Esophagus squamous epithelium (tissue), 5 donors: ENCODE measurements at regions not wholly inside any gene's neighbourhood (a gene's known extent, or its start where the extent isn't known, plus 50 kb on each side); places are given as distances from the start of the nearest gene placed in this dataset.

ENCODE experiments used
- DNase-seq: peaks from one replicate; lab custom pipeline; 2025; lab: John Stamatoyannopoulos, UW
- H3K27ac ChIP-seq, 4 donors: fragments of 200-600 bp; sonication (generic); one replicate each; pipeline ENCODE4 v1.5.1; 2016 to 2019; ENCODE audit warnings: mild to moderate bottlenecking in 1 of 4
- H3K27me3 ChIP-seq, 4 donors: fragments of 200-600 bp; sonication (generic); 1 replicate in 3 of 4; 2 replicates in 1 of 4; pipeline versions ENCODE4 v1.5.1 to v1.6.0; 2017 to 2021; ENCODE audit warnings: antibody characterized with exemption in 1 of 4
- H3K36me3 ChIP-seq, 3 donors: fragments of 200-600 bp; sonication (generic); one replicate each; pipeline ENCODE4 v1.5.1; 2016 to 2019
- H3K4me1 ChIP-seq, 3 donors: fragments of 200-600 bp; sonication (generic); one replicate each; pipeline ENCODE4 v1.5.1; 2017 to 2019
- H3K4me3 ChIP-seq, 4 donors: fragments of 200-600 bp; sonication (generic); 1 replicate in 3 of 4; 2 replicates in 1 of 4; pipeline ENCODE4 v1.5.1; 2016 to 2019; ENCODE audit warnings: mild to moderate bottlenecking in 2 of 4, moderate library complexity in 1 of 4
- H3K9me3 ChIP-seq, 3 donors: fragments of 200-600 bp; sonication (generic); one replicate each; pipeline ENCODE4 v1.5.1; 2016 to 2019
- CTCF ChIP-seq, 6 experiments: fragments of 450-650 bp in 4 of 6; fragments of 200-600 bp in 2 of 6; sonication (generic) in 2 of 6; IDR thresholded peaks; one replicate each; pipeline ENCODE4 v1.5.1; 2016 to 2019; ENCODE audit warnings: antibody characterized with exemption in 6 of 6, mild to moderate bottlenecking in 4 of 6, moderate library complexity in 4 of 6
- POLR2A ChIP-seq, 4 donors: fragments of 450-650 bp; IDR thresholded peaks; one replicate each; pipeline ENCODE4 v1.6.1; 2017; ENCODE audit warnings: antibody characterized with exemption in 4 of 4, mild to moderate bottlenecking in 4 of 4, moderate library complexity in 3 of 4
- WGBS, 2 donors: methylation state at CpG; one replicate each; pipeline ENCODE4 v1.1.5; 2018; 5-methylcytosine and 5-hydroxymethylcytosine counted together
- intact Hi-C: fragments of 100-400 bp; cut with DNase I; formaldehyde crosslinking; loops from one replicate; pipeline ENCODE4 v1.15.0; 2022
- donor health status: DM: yes; HTN: yes; CAD: no.

- no peaks in the 10 kb centered on the region for H3K4me1 ChIP-seq
- TF ChIP-seq POLR2A (IDR thresholded peaks at IDR 0.05) (no peak), CTCF (IDR thresholded peaks at IDR 0.05) (no peak)
- intact Hi-C loops: no loop called here
- 70 to 76% methylated on average over 4 of the region's 4 CpGs for WGBS, 2 donors
- no peak overlapping the region for H3K4me3 ChIP-seq
- H3K9me3 ChIP-seq: no peaks in the 10 kb centered on the region
- no peaks in the 10 kb centered on the region for H3K27me3 ChIP-seq
- DNase-seq: no peak
- H3K36me3 ChIP-seq: no peaks in the 10 kb centered on the region
- H3K27ac ChIP-seq: no peak overlapping the region
These were observed 125.0 kb downstream of the KLF12 start for GRCh38 chr13:74009100-74009668.

GRCh38 chr13:74006666-74007065, 127.5 kb downstream of the KLF12 start:
- no peak for DNase-seq
- H3K27me3 ChIP-seq: no peaks in the 10 kb centered on the region
- H3K27ac ChIP-seq: no peak overlapping the region
- TF ChIP-seq CTCF (IDR thresholded peaks at IDR 0.05): no peak
- no peak for TF ChIP-seq POLR2A (IDR thresholded peaks at IDR 0.05)
- intact Hi-C loops: no loop called here
- WGBS, 2 donors: 64 to 71% methylated on average over 3 of the region's 3 CpGs
- H3K9me3 ChIP-seq: no peaks in the 10 kb centered on the region
- no peaks in the 10 kb centered on the region for H3K36me3 ChIP-seq
- H3K4me3 ChIP-seq: no peak overlapping the region
- H3K4me1 ChIP-seq: no peaks in the 10 kb centered on the region

- intact Hi-C loops: no loop called here
- Histone ChIP-seq H3K36me3 (no peaks in the 10 kb centered on the region), H3K27me3 (no peaks in the 10 kb centered on the region), H3K9me3 (no peaks in the 10 kb centered on the region), H3K4me1 (no peaks in the 10 kb centered on the region), H3K27ac (no peak overlapping the region), H3K4me3 (no peak overlapping the region)
- DNase-seq: no peak
- WGBS, 2 donors: 72 to 84% methylated on average over 6 of the region's 6 CpGs
- TF ChIP-seq CTCF (IDR thresholded peaks at IDR 0.05): no peak
- TF ChIP-seq POLR2A (IDR thresholded peaks at IDR 0.05): no peak
These were observed 128.7 kb downstream of the KLF12 start for GRCh38 chr13:74005320-74006157.

GRCh38 chr13:74004109-74004508, 130.1 kb downstream of the KLF12 start:
- WGBS, 2 donors: 86 to 92% methylated on average over 2 of the region's 2 CpGs
- TF ChIP-seq POLR2A (IDR thresholded peaks at IDR 0.05) (no peak), CTCF (IDR thresholded peaks at IDR 0.05) (no peak)
- no peaks in the 10 kb centered on the region for H3K36me3 ChIP-seq
- DNase-seq: no peak
- H3K9me3 ChIP-seq: no peaks in the 10 kb centered on the region
- no peak overlapping the region for H3K4me3 ChIP-seq
- intact Hi-C loops: no loop called here
- no peak overlapping the region for H3K27ac ChIP-seq
- H3K27me3 ChIP-seq: no peaks in the 10 kb centered on the region
- H3K4me1 ChIP-seq: no peaks in the 10 kb centered on the region

- Histone ChIP-seq H3K27ac (no peak overlapping the region), H3K4me3 (no peak overlapping the region), H3K9me3 (no peaks in the 10 kb centered on the region), H3K4me1 (no peaks in the 10 kb centered on the region), H3K36me3 (no peaks in the 10 kb centered on the region), H3K27me3 (no peaks in the 10 kb centered on the region)
- intact Hi-C loops: no loop called here
- WGBS, 2 donors: 24 to 50% methylated on average over 1 of the region's 1 CpG
- DNase-seq: no peak
- TF ChIP-seq CTCF (IDR thresholded peaks at IDR 0.05) (no peak), POLR2A (IDR thresholded peaks at IDR 0.05) (no peak)
These were observed 130.8 kb downstream of the KLF12 start for GRCh38 chr13:74003374-74003773.
